ENCODE measurements at regions not wholly inside any gene's neighbourhood (a gene's known extent, or its start where the extent isn't known, plus 50 kb on each side); places are given as distances from the start of the nearest gene placed in this dataset.

DNA sequence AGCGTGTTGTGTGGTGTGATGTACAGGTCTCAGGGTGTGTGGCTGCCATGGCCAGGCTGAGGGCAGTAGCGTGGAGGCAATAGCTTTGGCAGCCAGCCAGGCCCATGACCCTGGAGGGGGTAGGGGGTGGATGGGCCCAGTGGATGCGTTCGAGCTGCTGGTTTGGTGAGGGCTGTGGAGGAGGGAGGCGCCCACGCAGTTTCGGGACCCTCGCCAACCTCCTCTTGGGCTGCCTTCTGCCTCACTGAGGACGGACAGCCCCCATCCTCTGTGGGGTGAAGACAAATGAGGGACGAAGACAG is 238.6 kb upstream of the GSE1 start:
- TF ChIP-seq, protein P1, sequence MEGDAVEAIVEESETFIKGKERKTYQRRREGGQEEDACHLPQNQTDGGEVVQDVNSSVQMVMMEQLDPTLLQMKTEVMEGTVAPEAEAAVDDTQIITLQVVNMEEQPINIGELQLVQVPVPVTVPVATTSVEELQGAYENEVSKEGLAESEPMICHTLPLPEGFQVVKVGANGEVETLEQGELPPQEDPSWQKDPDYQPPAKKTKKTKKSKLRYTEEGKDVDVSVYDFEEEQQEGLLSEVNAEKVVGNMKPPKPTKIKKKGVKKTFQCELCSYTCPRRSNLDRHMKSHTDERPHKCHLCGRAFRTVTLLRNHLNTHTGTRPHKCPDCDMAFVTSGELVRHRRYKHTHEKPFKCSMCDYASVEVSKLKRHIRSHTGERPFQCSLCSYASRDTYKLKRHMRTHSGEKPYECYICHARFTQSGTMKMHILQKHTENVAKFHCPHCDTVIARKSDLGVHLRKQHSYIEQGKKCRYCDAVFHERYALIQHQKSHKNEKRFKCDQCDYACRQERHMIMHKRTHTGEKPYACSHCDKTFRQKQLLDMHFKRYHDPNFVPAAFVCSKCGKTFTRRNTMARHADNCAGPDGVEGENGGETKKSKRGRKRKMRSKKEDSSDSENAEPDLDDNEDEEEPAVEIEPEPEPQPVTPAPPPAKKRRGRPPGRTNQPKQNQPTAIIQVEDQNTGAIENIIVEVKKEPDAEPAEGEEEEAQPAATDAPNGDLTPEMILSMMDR (conservative IDR thresholded peaks at IDR 0.05; ENCODE audit: low read depth, low read length): no peak
- no peak for TF ChIP-seq RCOR1 (IDR thresholded peaks at IDR 0.05; ENCODE audit: insufficient replicate concordance, low read length)
- TF ChIP-seq SMC3 (IDR thresholded peaks at IDR 0.05; ENCODE audit: low read depth, low read length): no peak
- no peak for TF ChIP-seq MAFK (IDR thresholded peaks at IDR 0.05; ENCODE audit: low read depth, low read length)
- no peak for TF ChIP-seq BHLHE40 (IDR thresholded peaks at IDR 0.05; ENCODE audit: low read depth, low read length)
- no peak for TF ChIP-seq POLR2A (IDR thresholded peaks at IDR 0.05; ENCODE audit: low read depth, low read length)
- no peak for TF ChIP-seq CEBPB (IDR thresholded peaks at IDR 0.05; ENCODE audit: low read depth, low read length)
- TF ChIP-seq, protein P2, sequence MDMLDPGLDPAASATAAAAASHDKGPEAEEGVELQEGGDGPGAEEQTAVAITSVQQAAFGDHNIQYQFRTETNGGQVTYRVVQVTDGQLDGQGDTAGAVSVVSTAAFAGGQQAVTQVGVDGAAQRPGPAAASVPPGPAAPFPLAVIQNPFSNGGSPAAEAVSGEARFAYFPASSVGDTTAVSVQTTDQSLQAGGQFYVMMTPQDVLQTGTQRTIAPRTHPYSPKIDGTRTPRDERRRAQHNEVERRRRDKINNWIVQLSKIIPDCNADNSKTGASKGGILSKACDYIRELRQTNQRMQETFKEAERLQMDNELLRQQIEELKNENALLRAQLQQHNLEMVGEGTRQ (IDR thresholded peaks at IDR 0.05; ENCODE audit: low read depth, low read length): no peak

Measured in IMR-90 (cell line).